Transverse colon (tissue), 4 donors: ENCODE measurements at regions not wholly inside any gene's neighbourhood (a gene's known extent, or its start where the extent isn't known, plus 50 kb on each side); places are given as distances from the start of the nearest gene placed in this dataset.

Experiments used
- DNase-seq: peaks from one replicate; pipeline ENCODE4 v3.0.0-alpha.2; 2019
- H3K27ac ChIP-seq, 4 donors: fragments of 200-600 bp; sonication (generic); 2 replicates each; pipeline ENCODE4 v1.5.1; 2016 to 2018; ENCODE audit warnings: inconsistent platforms in 4 of 4
- H3K27me3 ChIP-seq: fragments of 200-600 bp; sonication (generic); 2 replicates; pipeline ENCODE4 v1.5.1; 2017; ENCODE audit warnings: inconsistent platforms
- H3K36me3 ChIP-seq, 4 donors: fragments of 200-600 bp; sonication (generic); 2 replicates each; pipeline ENCODE4 v1.5.1; 2017 to 2019; ENCODE audit warnings: inconsistent platforms in 4 of 4
- H3K4me1 ChIP-seq, 4 donors: fragments of 200-600 bp; sonication (generic); 2 replicates each; pipeline ENCODE4 v1.5.1; 2017 to 2020; ENCODE audit warnings: inconsistent platforms in 4 of 4
- H3K4me3 ChIP-seq, 4 donors: fragments of 200-600 bp; sonication (generic); 1 replicate in 1 of 4; 2 replicates in 3 of 4; pipeline versions ENCODE4 v1.5.1 to v1.6.1; 2017 to 2019; ENCODE audit warnings: inconsistent platforms in 4 of 4
- H3K9me3 ChIP-seq, 2 donors: fragments of 200-600 bp; sonication (generic); 2 replicates each; pipeline ENCODE4 v1.5.1; 2017 to 2019; ENCODE audit warnings: inconsistent platforms in 2 of 2
- EP300 ChIP-seq: sonication (generic); formaldehyde crosslinking; IDR thresholded peaks from one replicate; pipeline ENCODE4 v1.6.1; 2017; ENCODE audit warnings: antibody characterized with exemption, low read depth
- POLR2A ChIP-seq: fragments of 450-650 bp; IDR thresholded peaks from one replicate; pipeline ENCODE4 v1.6.1; 2016; ENCODE audit warnings: antibody characterized with exemption, mild to moderate bottlenecking, moderate library complexity
- POLR2AphosphoS5 ChIP-seq, 3 donors: sonication (generic); formaldehyde crosslinking; IDR thresholded peaks; one replicate each; pipeline ENCODE4 v1.6.1; 2016; ENCODE audit warnings: antibody characterized with exemption in 3 of 3
- WGBS, 2 donors: methylation state at CpG; one replicate each; pipeline ENCODE4 v1.1.5; 2018; ENCODE audit warnings: low coverage in 1 of 2; 5-methylcytosine and 5-hydroxymethylcytosine counted together
- in situ Hi-C, 4 donors: fragments of 200-750 bp; cut with MboI; loops; one replicate each; pipeline versions ENCODE4 v1.15.0 to v1.15.1; 2017; ENCODE audit warnings: low sequenced_read_pairs in 3 of 4, low pct_ligation_motif_present in 1 of 4, low pct_unique_long_range_greater_than_20kb in 1 of 4
- intact Hi-C: fragments of 100-400 bp; cut with DNase I; formaldehyde crosslinking; loops from one replicate; pipeline ENCODE4 v1.15.1; 2023; ENCODE audit warnings: low total_unique reads
- TF ChIP-seq, protein P1 (sequence below), 5 experiments: fragments of 200-600 bp in 3 of 5; fragments of 450-650 bp in 2 of 5; sonication (generic) in 3 of 5; IDR thresholded peaks; 1 replicate in 2 of 5; 2 replicates in 3 of 5; pipeline ENCODE4 v1.5.1; 2016 to 2017; ENCODE audit warnings: antibody characterized with exemption in 5 of 5, inconsistent platforms in 3 of 5, mild to moderate bottlenecking in 2 of 5, moderate library complexity in 1 of 5

DNA sequence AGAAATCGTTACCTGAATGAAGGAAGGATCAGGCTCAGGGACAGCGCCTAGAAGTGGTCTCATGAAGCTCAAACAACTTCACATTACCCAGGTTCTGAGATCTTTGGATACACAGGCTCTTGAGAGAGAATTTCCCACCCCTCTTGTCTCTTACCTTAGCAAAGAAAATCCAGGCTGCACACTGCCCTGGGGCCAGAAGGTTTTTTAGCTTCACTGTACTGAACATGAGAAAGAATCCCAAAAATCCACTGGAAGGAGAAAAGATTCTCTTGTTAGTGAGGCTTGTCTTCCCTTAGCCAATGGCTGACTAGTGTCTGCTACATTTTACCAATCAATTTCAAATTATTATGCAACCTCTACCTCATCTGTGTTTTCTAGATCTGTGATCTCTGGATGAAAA, 101.0 kb upstream of the RIOK3 start:
- H3K27ac ChIP-seq: no peak overlapping the region
- H3K4me1 ChIP-seq: peaks cover 0 to 9% (median under 1%) of the 10 kb centered on the region in 4 donors
- H3K9me3 ChIP-seq: no peaks in the 10 kb centered on the region
- 85 to 100% methylated on average over 2 of the region's 2 CpGs for WGBS, 2 donors
- intact Hi-C loops: no loop called here
- TF ChIP-seq POLR2A (no peak), POLR2AphosphoS5 (IDR thresholded peaks at IDR 0.05) (no peak), EP300 (no peak)
- TF ChIP-seq, protein P1, sequence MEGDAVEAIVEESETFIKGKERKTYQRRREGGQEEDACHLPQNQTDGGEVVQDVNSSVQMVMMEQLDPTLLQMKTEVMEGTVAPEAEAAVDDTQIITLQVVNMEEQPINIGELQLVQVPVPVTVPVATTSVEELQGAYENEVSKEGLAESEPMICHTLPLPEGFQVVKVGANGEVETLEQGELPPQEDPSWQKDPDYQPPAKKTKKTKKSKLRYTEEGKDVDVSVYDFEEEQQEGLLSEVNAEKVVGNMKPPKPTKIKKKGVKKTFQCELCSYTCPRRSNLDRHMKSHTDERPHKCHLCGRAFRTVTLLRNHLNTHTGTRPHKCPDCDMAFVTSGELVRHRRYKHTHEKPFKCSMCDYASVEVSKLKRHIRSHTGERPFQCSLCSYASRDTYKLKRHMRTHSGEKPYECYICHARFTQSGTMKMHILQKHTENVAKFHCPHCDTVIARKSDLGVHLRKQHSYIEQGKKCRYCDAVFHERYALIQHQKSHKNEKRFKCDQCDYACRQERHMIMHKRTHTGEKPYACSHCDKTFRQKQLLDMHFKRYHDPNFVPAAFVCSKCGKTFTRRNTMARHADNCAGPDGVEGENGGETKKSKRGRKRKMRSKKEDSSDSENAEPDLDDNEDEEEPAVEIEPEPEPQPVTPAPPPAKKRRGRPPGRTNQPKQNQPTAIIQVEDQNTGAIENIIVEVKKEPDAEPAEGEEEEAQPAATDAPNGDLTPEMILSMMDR (IDR thresholded peaks at IDR 0.05): no peak
- in situ Hi-C loops: loop anchor here in 3 of 4 donors (10.0 to 25.0 kb wide), 2 partner anchors 215 to 217 kb away; partner anchors contain the start of gene CABLES1 (in 3 of the 3)
- peaks cover 0 to 3% (median 0%) of the 10 kb centered on the region in 4 donors for H3K36me3 ChIP-seq
- no peaks in the 10 kb centered on the region for H3K27me3 ChIP-seq
- no peak overlapping the region for H3K4me3 ChIP-seq
- DNase-seq: no peak

GRCh38 chr18:23353459-23353858, 99.6 kb upstream of the RIOK3 start:
- 54 to 67% methylated on average over 3 of the region's 3 CpGs for whole genome bisulfite sequencing, 2 donors
- in situ Hi-C loops (loop anchor here in 3 of 4 donors (10.0 to 25.0 kb wide), 2 partner anchors 216 to 219 kb away; partner anchors contain the start of gene CABLES1 (in 3 of the 3)), intact Hi-C loops (no loop called here)
- H3K36me3 ChIP-seq: peaks cover 0 to 3% (median 0%) of the 10 kb centered on the region in 4 donors
- H3K9me3 ChIP-seq: no peaks in the 10 kb centered on the region
- TF ChIP-seq, protein P1 (IDR thresholded peaks at IDR 0.05): no peak
- TF ChIP-seq POLR2AphosphoS5 (IDR thresholded peaks at IDR 0.05): no peak
- TF ChIP-seq POLR2A: no peak
- no peak for TF ChIP-seq EP300
- DNase-seq: no peak
- no peak overlapping the region for H3K27ac ChIP-seq
- no peak overlapping the region for H3K4me3 ChIP-seq
- H3K4me1 ChIP-seq: peaks cover 0 to 24% (median 13%) of the 10 kb centered on the region in 4 donors
- H3K27me3 ChIP-seq: no peaks in the 10 kb centered on the region

- in situ Hi-C loops (loop anchor here in 3 of 4 donors (10.0 to 25.0 kb wide), 2 partner anchors 217 to 220 kb away; partner anchors contain the start of gene CABLES1 (in 3 of the 3)), intact Hi-C loops (no loop called here)
- WGBS, 2 donors: 90% methylated on average over 4 of the region's 4 CpGs; no CpG with 5 or more reads in 1 of the 2 donors
- DNase-seq: no peak
- Histone ChIP-seq H3K36me3 (no peaks in the 10 kb centered on the region), H3K4me1 (peaks cover 0 to 30% (median 16%) of the 10 kb centered on the region in 4 donors), H3K9me3 (no peaks in the 10 kb centered on the region), H3K4me3 (no peak overlapping the region), H3K27me3 (no peaks in the 10 kb centered on the region), H3K27ac (no peak overlapping the region)
- TF ChIP-seq EP300: no peak
- no peak for TF ChIP-seq POLR2A
- TF ChIP-seq POLR2AphosphoS5 (IDR thresholded peaks at IDR 0.05): no peak
- TF ChIP-seq, protein P1 (IDR thresholded peaks at IDR 0.05): no peak
These were observed 98.5 kb upstream of the RIOK3 start for GRCh38 chr18:23354625-23355024.

DNA sequence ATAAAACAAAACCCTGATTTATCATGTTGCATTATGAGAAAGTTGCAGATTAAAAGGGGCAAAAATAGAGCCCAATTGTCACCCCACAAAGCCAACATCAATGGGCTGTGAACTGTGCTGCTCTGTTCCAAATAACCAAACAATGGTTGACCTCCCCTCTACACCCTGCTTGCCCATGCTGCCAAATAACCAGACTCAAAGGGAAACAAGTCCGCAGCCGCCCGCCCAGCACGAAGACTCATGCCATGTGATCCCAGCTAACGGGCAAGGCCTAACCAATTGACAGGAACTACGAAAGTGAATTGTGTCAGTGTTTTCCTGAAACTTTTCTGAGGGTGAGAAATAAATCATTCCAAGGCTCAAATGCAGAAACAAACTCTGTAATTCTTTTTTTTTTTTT, 97.9 kb upstream of the RIOK3 start:
- WGBS, 2 donors: 89% methylated on average over 6 of the region's 6 CpGs; no CpG with 5 or more reads in 1 of the 2 donors
- in situ Hi-C loops: loop anchor here in 3 of 4 donors (10.0 to 25.0 kb wide), 2 partner anchors 218 to 220 kb away; partner anchors contain the start of gene CABLES1 (in 3 of the 3)

More for the DNA sequence above, 97.9 kb upstream of the RIOK3 start:
- no peak for DNase-seq
- H3K9me3 ChIP-seq: no peaks in the 10 kb centered on the region
- H3K4me1 ChIP-seq: peaks cover 0 to 30% (median 16%) of the 10 kb centered on the region in 4 donors
- no peaks in the 10 kb centered on the region for H3K36me3 ChIP-seq
- TF ChIP-seq EP300 (no peak), POLR2AphosphoS5 (IDR thresholded peaks at IDR 0.05) (no peak), POLR2A (no peak)
- TF ChIP-seq, protein P1 (IDR thresholded peaks at IDR 0.05): no peak
- intact Hi-C loops: no loop called here
- H3K27me3 ChIP-seq: no peaks in the 10 kb centered on the region
- no peak overlapping the region for H3K4me3 ChIP-seq
- no peak overlapping the region for H3K27ac ChIP-seq
